Activated CD8-positive, alpha-beta T cell treated with anti-CD3 and anti-CD28 coated beads for 36 hours (primary cell): ENCODE measurements at regions not wholly inside any gene's neighbourhood (a gene's known extent, or its start where the extent isn't known, plus 50 kb on each side); places are given as distances from the start of the nearest gene placed in this dataset.

Experiments
- ATAC-seq: fragments of 200-7000 bp; cut with Tn5 transposase; one replicate; pipeline ENCODE4 v1.10.0; 2021; ENCODE audit warnings: mild to moderate bottlenecking, moderate library complexity
- CTCF ChIA-PET: fragments of 350-600 bp; sonication (Branson Sonifier 250); formaldehyde crosslinking; loops from one replicate; lab custom pipeline; 2021; ENCODE audit warnings: antibody characterized with exemption; lab: Charles Lee
- POLR2A ChIA-PET: fragments of 350-600 bp; sonication (Branson Sonifier 250); formaldehyde crosslinking; loops from one replicate; lab custom pipeline; 2021; ENCODE audit warnings: antibody characterized with exemption; lab: Charles Lee
- DNase-seq: peaks from one replicate; pipeline ENCODE4 v3.0.0-alpha.2; 2020
- H3K27ac Mint-ChIP-seq: one replicate; pipeline ENCODE4 v1.8.0; 2021; ENCODE audit warnings: mild to moderate bottlenecking, mixed read lengths
- H3K27me3 Mint-ChIP-seq: one replicate; pipeline ENCODE4 v1.8.0; 2021; ENCODE audit warnings: mixed read lengths
- H3K36me3 Mint-ChIP-seq: one replicate; pipeline ENCODE4 v1.8.0; 2021; ENCODE audit warnings: low read depth, mixed read lengths
- H3K4me1 Mint-ChIP-seq: one replicate; pipeline ENCODE4 v1.8.0; 2021; ENCODE audit warnings: low read depth, mixed read lengths
- H3K4me3 Mint-ChIP-seq: one replicate; pipeline ENCODE4 v1.8.0; 2021; ENCODE audit warnings: mild to moderate bottlenecking, moderate library complexity, mixed read lengths
- H3K9me3 Mint-ChIP-seq: one replicate; pipeline ENCODE4 v1.8.0; 2021; ENCODE audit warnings: mixed read lengths
- intact Hi-C: fragments of 100-400 bp; cut with micrococcal nuclease; formaldehyde crosslinking; loops from one replicate; pipeline ENCODE4 v1.10.0; 2022
- TF ChIP-seq, protein P1 (sequence below): fragments of 200-600 bp; IDR thresholded peaks from one replicate; pipeline ENCODE4 v1.8.0; 2022; ENCODE audit warnings: antibody characterized with exemption, mild to moderate bottlenecking

GRCh38 chr21:28154121-28154520 is 838.6 kb downstream of the LTN1 start:
- no peak overlapping the region for H3K27ac Mint-ChIP-seq
- intact Hi-C loops = no loop called here
- ATAC-seq = no peak
- ChIA-PET POLR2A (no interaction called here), CTCF (no interaction called here)
- H3K36me3 Mint-ChIP-seq = no peaks in the 10 kb centered on the region
- TF ChIP-seq, protein P1, sequence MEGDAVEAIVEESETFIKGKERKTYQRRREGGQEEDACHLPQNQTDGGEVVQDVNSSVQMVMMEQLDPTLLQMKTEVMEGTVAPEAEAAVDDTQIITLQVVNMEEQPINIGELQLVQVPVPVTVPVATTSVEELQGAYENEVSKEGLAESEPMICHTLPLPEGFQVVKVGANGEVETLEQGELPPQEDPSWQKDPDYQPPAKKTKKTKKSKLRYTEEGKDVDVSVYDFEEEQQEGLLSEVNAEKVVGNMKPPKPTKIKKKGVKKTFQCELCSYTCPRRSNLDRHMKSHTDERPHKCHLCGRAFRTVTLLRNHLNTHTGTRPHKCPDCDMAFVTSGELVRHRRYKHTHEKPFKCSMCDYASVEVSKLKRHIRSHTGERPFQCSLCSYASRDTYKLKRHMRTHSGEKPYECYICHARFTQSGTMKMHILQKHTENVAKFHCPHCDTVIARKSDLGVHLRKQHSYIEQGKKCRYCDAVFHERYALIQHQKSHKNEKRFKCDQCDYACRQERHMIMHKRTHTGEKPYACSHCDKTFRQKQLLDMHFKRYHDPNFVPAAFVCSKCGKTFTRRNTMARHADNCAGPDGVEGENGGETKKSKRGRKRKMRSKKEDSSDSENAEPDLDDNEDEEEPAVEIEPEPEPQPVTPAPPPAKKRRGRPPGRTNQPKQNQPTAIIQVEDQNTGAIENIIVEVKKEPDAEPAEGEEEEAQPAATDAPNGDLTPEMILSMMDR = no peak
- H3K4me1 Mint-ChIP-seq = no peaks in the 10 kb centered on the region
- H3K4me3 Mint-ChIP-seq = no peak overlapping the region
- no peak for DNase-seq
- no peaks in the 10 kb centered on the region for H3K27me3 Mint-ChIP-seq
- H3K9me3 Mint-ChIP-seq = no peaks in the 10 kb centered on the region

- no peak overlapping the region for H3K27ac Mint-ChIP-seq
- ChIA-PET POLR2A (no interaction called here), CTCF (no interaction called here)
- no peaks in the 10 kb centered on the region for H3K36me3 Mint-ChIP-seq
- H3K4me1 Mint-ChIP-seq = no peaks in the 10 kb centered on the region
- intact Hi-C loops = no loop called here
- TF ChIP-seq, protein P1 = no peak
- no peak overlapping the region for H3K4me3 Mint-ChIP-seq
- H3K9me3 Mint-ChIP-seq = no peaks in the 10 kb centered on the region
- H3K27me3 Mint-ChIP-seq = no peaks in the 10 kb centered on the region
- ATAC-seq (no peak), DNase-seq (no peak)
These were observed 839.9 kb downstream of the LTN1 start for GRCh38 chr21:28152732-28153131.

- intact Hi-C loops = no loop called here
- POLR2A ChIA-PET = no interaction called here
- CTCF ChIA-PET = no interaction called here
These were observed 840.9 kb downstream of the LTN1 start for GRCh38 chr21:28151758-28152157.

GRCh38 chr21:28150778-28151177 is 841.9 kb downstream of the LTN1 start:
- intact Hi-C loops = no loop called here
- ChIA-PET CTCF (no interaction called here), POLR2A (no interaction called here)
- no peaks in the 10 kb centered on the region for H3K4me1 Mint-ChIP-seq
- no peak overlapping the region for H3K4me3 Mint-ChIP-seq
- ATAC-seq (no peak), DNase-seq (no peak)
- no peak overlapping the region for H3K27ac Mint-ChIP-seq
- H3K27me3 Mint-ChIP-seq = no peaks in the 10 kb centered on the region
- H3K36me3 Mint-ChIP-seq = no peaks in the 10 kb centered on the region
- no peaks in the 10 kb centered on the region for H3K9me3 Mint-ChIP-seq
- TF ChIP-seq, protein P1 = no peak

More at GRCh38 chr21:28151758-28152157, 840.9 kb downstream of the LTN1 start:
- Mint-ChIP-seq H3K9me3 (no peaks in the 10 kb centered on the region), H3K4me3 (no peak overlapping the region), H3K27ac (no peak overlapping the region), H3K27me3 (no peaks in the 10 kb centered on the region), H3K36me3 (no peaks in the 10 kb centered on the region), H3K4me1 (no peaks in the 10 kb centered on the region)
- TF ChIP-seq, protein P1 = no peak
- ATAC-seq (no peak), DNase-seq (no peak)

DNA sequence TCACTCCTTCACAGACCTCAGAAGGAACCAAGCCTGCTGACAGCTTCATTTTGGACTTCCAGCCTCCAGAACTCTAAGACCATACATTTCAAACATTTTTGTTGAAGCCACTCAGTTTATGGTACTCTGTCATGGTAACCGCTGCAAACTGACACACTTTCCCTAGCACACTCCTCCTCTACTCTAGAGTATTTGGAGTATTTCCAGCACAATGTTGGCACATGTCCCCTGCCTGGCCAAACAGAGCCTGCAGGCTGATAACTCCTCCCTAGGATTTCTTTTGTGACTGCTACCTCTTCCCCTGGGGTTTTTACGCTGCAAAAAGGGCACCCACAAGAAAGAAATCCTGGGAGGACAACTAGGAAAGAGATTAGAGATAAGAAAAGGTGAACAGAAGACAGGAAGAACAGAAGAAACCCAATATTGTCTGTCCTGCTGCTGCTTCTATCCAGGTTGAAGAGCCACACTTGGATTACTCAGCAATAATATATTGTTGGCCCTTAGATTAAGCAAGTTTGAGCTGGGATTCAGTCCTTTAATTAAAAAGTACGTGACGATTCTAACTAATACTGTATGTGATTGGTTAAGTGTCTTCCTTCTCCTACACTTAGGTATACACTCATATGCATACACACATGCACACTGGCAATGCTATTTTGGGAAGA is 844.1 kb downstream of the LTN1 start:
- no peak for ATAC-seq
- CTCF ChIA-PET = no interaction called here
- DNase-seq = no peak
- no peaks in the 10 kb centered on the region for H3K4me1 Mint-ChIP-seq
- TF ChIP-seq, protein P1 = no peak
- H3K36me3 Mint-ChIP-seq = no peaks in the 10 kb centered on the region
- no peaks in the 10 kb centered on the region for H3K9me3 Mint-ChIP-seq
- intact Hi-C loops = no loop called here
- no peak overlapping the region for H3K27ac Mint-ChIP-seq
- no peaks in the 10 kb centered on the region for H3K27me3 Mint-ChIP-seq
- no peak overlapping the region for H3K4me3 Mint-ChIP-seq
- POLR2A ChIA-PET = no interaction called here
